ENCODE measurements at regions not wholly inside any gene's neighbourhood (a gene's known extent, or its start where the extent isn't known, plus 50 kb on each side); places are given as distances from the start of the nearest gene placed in this dataset.

DNA sequence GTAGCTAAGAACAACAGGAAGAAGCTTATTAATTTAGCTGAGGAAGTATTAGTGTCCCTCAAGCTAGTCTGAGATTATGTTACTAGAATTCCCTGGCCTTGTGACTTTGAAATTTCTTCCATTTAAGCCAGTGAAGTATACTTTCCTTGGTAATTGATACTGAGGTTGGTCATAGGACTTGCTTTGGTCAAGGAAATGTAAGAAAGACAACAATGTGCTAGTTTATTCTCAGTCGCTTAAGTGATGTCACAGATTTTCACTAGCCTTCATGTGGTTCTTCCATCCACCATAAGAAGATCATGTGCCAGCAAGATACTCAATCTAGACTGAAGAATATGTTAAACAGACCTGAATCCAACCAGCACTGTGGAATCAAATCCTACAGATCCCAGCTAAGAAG is 1140.1 kb downstream of the TECRL start:
- TF ChIP-seq EP300 (IDR thresholded peaks at IDR 0.05), result no peak
- TF ChIP-seq, protein P1, sequence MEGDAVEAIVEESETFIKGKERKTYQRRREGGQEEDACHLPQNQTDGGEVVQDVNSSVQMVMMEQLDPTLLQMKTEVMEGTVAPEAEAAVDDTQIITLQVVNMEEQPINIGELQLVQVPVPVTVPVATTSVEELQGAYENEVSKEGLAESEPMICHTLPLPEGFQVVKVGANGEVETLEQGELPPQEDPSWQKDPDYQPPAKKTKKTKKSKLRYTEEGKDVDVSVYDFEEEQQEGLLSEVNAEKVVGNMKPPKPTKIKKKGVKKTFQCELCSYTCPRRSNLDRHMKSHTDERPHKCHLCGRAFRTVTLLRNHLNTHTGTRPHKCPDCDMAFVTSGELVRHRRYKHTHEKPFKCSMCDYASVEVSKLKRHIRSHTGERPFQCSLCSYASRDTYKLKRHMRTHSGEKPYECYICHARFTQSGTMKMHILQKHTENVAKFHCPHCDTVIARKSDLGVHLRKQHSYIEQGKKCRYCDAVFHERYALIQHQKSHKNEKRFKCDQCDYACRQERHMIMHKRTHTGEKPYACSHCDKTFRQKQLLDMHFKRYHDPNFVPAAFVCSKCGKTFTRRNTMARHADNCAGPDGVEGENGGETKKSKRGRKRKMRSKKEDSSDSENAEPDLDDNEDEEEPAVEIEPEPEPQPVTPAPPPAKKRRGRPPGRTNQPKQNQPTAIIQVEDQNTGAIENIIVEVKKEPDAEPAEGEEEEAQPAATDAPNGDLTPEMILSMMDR (IDR thresholded peaks at IDR 0.05), result no peak
- no peak for TF ChIP-seq POLR2A (IDR thresholded peaks at IDR 0.05)
